ENCODE measurements at regions not wholly inside any gene's neighbourhood (a gene's known extent, or its start where the extent isn't known, plus 50 kb on each side); places are given as distances from the start of the nearest gene placed in this dataset.

- TF ChIP-seq CTCF (IDR thresholded peaks at IDR 0.05; ENCODE audit: extremely low read depth in 1 of 2, insufficient read depth in 1 of 2, low read depth in 1 of 2, low read length in 2 of 2) = no peak
- TF ChIP-seq POLR2A (IDR thresholded peaks at IDR 0.05; ENCODE audit: low read depth, low read length) = no peak
- no peak for TF ChIP-seq FOS (IDR thresholded peaks at IDR 0.05; ENCODE audit: borderline replicate concordance, insufficient read depth, low read length)
These were observed 109.9 kb upstream of the ANKRD30A start for GRCh38 chr10:37015498-37015897.

Measured in endothelial cell of umbilical vein (primary cell).